ENCODE measurements at regions not wholly inside any gene's neighbourhood (a gene's known extent, or its start where the extent isn't known, plus 50 kb on each side); places are given as distances from the start of the nearest gene placed in this dataset.

DNA sequence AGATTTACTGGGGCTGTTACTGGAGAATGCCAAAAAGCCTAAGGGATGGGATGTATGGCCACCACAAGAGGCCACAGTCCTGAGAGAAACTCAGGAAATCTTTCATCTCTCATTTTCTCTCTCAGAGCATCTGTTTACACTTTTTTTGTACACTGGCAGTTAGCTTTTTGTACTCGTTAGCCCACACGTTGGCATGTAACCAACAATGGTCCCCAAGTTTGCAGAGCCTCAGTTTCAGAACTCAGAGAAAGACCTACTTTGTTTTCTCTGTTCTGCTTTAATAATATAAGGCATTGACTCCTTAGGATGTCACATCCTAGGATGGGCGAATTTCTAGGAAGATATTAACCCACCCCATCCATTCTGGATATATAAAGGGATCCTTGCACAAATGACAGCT lies 183.5 kb downstream of the SUCNR1 start:
- DNase-seq: no peak

GRCh38 chr3:152058856-152059255 lies 185.4 kb downstream of the SUCNR1 start:
- no peak for DNase-seq

GRCh38 chr3:152060701-152061100 lies 187.3 kb downstream of the SUCNR1 start:
- no peak for DNase-seq

- DNase-seq: no peak
These were observed 187.9 kb downstream of the SUCNR1 start for GRCh38 chr3:152061296-152061695.

- no peak for DNase-seq
These were observed 196.4 kb downstream of the SUCNR1 start for GRCh38 chr3:152069871-152070270.

- DNase-seq: no peak
These were observed 197.4 kb upstream of the MBNL1 start for GRCh38 chr3:152071315-152071714.

GRCh38 chr3:152071924-152072323 lies 196.8 kb upstream of the MBNL1 start:
- DNase-seq: no peak

GRCh38 chr3:152073267-152073666 lies 195.5 kb upstream of the MBNL1 start:
- no peak for DNase-seq

GRCh38 chr3:152076148-152076547 lies 192.6 kb upstream of the MBNL1 start:
- no peak for DNase-seq

- no peak for DNase-seq
These were observed 188.7 kb upstream of the MBNL1 start for GRCh38 chr3:152079980-152080379.

- peak; percentile 80 for DNase-seq
These were observed 185.6 kb upstream of the MBNL1 start for GRCh38 chr3:152083135-152083534.

DNA sequence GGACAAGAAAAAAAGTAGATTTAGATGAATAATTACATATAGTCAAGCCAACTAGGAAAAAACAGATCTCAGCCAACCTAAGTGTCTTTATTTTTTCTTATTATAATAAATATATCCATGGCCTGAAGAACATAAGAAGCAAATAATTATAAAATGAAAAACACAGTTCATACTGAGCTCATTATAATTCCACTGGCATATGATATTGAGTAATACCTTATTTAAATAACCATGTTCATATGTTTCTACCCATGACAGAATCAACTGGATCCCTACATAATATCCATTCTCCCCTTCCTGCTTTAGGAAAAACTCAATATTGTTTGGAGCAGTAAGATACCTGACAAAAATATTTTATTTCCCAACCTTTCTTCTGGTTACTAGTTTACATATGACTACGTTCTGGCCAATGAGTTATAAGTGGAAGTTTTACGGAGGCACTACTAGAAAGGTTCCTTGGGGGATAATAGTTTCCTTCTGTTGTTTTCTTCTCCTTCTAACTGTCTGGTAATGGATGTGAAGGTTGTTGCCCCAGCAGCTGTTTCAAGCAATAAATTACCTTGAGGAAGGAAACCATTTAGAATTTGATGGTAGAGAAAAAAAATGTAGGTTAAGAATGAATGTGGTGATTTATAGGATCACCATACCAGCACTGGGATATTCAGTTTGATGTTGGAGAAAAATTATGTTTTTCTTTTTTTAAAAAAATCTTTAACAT lies 184.1 kb upstream of the MBNL1 start:
- no peak for DNase-seq

DNA sequence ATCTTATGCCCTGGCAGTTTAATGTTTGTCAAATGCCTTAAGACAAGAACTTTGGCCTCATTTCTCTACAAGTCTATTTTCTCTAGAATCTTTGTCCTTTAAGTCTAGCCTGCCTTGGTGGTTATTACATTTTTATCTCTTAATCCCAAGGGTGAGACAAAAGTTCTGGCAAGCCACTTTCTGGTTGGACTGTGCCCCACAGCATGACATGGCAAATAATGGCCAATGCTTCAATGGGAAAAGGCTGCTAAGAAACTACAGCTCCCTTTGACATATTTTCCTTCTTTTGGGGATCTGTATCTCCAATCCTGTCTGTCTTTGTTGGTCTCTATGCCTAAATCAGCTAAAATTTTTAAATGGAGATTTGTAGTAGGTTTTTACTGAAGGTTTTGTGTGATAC lies 181.6 kb upstream of the MBNL1 start:
- no peak for DNase-seq

DNA sequence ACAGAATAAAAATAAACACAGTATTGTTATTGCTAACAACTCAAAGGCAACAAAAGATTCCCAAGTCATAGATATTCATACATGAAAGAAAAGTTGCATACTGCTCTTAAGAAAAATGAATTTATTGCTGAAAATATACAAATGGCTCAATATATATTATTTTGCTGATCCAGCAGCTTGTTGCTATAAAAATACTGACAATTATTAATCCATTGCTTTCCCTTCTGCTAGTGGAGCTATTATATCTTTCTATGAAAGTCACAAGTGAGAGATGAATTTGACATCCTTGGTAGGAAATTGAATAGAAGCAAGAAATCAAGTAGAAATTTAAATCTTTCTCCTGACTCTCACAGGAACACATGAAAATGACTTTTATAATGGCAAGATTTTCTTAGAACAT lies 179.2 kb upstream of the MBNL1 start:
- no peak for DNase-seq

- DNase-seq: no peak
These were observed 177.0 kb upstream of the MBNL1 start for GRCh38 chr3:152091725-152092124.

DNA sequence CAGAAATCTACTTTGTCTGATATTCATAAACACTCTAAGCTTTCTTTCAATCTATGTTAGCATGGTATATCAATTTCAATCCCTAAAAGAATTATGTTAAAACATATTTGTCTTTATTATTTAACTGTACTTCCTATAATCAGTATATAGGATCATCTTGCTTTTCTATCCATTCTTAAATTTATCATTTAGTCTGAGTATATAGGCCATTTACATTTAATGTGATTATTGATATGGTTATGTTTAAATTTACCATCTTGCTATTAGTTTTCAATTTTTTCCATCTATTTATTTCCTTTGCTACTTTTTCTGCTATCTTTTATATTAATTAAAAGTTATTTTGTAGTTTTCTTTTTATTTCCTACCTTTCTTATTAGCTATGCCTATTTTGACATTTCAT lies 174.8 kb upstream of the MBNL1 start:
- no peak for DNase-seq

DNA sequence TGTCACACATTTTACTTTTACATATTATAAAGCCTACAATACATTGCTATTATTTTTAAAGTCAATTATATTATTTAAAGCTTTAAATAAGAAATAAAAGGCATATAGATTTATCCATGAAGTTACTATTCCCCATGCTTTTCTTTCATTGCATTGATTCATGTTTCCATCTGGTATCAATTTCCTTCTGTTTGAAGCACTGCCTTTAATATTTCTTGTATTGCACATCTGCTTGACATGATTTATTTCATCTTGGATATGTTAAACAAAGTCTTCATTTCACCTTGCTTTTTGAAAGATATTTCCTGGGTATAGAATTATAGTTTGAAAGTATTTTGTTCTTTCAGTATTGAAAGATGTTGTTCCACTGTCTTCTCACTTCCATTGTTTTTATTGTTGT lies 174.3 kb upstream of the MBNL1 start:
- DNase-seq: no peak

DNA sequence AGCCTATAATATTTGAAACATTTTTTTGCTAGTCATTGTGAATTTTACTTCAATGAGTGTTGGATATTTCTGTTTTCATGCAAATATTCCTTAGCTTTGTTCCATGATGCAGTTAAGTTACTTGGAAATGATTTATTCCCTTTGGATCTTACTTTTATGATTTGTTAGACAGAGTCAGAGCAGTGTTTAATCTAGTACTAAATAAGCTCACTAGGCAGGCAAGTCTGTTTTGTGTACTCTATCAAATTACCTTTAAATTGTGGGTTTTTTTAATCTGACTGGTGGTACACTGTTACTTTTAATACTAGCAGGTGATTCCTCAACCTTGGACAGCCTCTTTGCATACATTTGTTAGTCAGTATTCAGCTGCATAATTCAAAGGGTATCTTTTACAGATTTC lies 173.3 kb upstream of the MBNL1 start:
- DNase-seq: no peak

DNA sequence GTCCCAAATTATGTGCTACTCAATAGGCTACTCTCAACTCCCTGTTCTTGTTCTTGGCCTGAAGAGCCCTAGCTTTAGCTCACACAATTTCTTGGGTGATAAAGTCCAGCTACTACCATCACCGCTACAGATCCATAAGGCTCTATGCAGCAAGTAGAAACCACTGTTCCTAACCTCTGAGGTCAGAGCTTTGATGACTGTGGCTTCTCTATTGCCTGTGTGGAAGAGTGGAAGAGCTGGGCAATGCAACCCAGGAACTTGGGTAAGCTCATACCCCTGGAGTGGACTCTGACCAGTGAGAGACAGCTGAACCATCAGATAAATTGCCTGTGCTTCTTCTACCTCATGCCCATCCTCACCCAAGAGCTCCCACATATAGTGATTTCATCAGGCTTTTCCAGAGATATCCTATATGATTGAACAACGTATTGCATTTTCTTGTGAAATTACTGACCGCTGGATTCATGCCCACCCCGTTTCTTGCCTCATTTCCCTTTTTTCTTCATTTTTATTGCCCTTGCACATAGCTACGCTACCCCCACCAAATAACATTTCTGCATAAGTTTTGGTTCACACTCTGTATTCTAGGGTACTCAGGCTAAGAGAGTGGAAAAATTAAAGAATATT lies 172.3 kb upstream of the MBNL1 start:
- DNase-seq: no peak

GRCh38 chr3:152097120-152097519 lies 171.6 kb upstream of the MBNL1 start:
- DNase-seq: no peak

DNA sequence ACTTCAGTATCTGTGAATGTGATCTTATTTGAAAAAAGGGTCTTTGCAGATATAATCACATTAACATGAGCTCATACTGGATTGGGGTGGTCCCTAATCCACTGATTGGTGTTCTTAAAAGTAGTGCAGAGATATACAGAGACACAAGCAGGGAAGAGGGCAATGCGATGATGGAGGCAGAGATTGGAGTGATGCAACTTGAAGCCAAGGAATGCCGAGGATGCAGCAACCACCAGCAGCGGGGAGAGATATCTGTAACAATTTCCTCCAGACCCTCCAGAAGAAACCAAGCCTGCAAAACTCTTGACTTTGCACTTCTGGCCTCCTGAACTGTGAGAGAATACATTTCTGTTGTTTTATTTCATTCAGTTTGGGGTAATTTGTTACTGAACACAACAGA lies 171.0 kb upstream of the MBNL1 start:
- no peak for DNase-seq

DNA sequence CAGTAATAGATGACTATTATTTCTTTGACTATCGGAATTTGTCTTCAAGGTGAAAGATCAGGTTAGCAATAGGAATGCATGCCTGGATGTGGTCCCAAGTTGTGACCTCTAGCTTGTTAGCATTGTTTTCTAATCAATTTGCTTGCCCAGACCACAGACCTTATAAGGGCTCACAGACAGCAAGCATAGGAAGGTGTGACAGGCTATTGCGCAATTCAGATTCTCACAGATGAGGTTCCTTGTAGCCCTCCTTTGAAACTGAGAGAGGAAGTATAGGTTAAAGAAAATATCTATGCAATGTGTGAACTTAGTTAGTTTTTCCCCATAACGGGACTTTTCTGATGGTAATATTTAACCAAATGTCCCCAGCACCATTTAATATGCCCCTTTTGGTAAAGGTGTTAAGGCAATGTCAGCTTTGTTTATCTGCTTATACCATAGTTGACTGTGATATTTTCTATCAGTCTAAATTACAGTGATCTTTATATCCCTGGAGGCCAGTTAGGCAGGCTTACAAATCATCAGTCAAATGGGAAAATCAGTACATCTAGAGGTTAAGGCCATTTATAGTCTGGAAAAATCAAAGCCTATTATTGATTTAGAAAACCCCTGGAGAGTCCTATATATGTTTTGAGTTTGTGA lies 168.1 kb upstream of the MBNL1 start:
- no peak for DNase-seq

DNA sequence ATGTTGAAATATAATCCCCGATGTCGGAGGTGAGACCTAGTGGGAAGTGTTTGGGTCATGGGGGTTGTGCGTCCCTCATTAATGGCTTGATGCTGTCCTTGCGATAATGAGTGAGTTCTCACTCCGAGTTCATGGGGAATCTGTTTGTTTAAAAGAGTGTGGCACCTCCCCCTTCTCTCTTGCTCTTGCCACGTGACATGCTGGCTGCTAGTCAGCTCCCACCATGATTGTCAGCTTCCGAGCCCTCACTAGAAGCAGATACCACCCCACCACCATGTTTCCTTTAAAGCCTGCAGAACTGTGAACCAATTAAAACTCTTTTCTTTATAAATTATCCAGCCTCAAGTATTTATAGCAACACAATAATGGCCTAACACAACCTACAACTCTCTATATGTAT lies 166.3 kb upstream of the MBNL1 start:
- DNase-seq: no peak

DNA sequence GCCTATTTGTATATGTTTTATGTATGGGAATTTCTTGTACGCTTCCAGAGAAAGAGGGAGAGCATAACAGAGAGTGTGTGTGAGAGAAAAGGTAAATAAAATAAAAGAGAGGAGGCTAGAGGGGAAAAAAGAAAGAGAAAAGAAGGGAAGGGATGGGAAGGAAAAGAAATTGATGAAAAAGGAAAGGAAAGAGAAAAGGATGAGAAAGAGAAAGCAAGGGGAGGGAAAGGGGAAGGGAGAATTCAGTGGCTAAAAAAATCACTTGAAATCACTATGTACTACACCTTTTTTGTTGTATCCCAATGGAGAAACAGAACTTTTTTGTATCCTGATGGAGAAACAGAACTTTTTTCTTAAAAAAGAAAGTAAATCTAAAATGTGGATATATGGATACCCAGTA lies 165.5 kb upstream of the MBNL1 start:
- DNase-seq: no peak

Data from eye (tissue), 1 donor.